DOHH2 (cell line): ENCODE measurements at regions not wholly inside any gene's neighbourhood (a gene's known extent, or its start where the extent isn't known, plus 50 kb on each side); places are given as distances from the start of the nearest gene placed in this dataset.

Experiments
- H3F3A ChIP-seq: fragments of 200-600 bp; sonication (generic), shearing (Covaris generic); 2 replicates; pipeline ENCODE4 v1.6.0; 2016; ENCODE audit warnings: antibody characterized with exemption, mild to moderate bottlenecking; ENCODE audit not compliant: control insufficient read depth, insufficient read depth
- H3K27ac ChIP-seq: fragments of 200-600 bp; sonication (generic); 2 replicates; pipeline ENCODE4 v1.5.1; 2014; ENCODE audit warnings: low read depth, mild to moderate bottlenecking, low read length, moderate library complexity
- H3K27me3 ChIP-seq: fragments of 200-600 bp; sonication (generic); 2 replicates; pipeline ENCODE4 v1.6.1; 2014; ENCODE audit warnings: mild to moderate bottlenecking, low read length, mixed read lengths; ENCODE audit not compliant: control insufficient read depth
- H3K36me3 ChIP-seq: fragments of 200-600 bp; sonication (generic); 2 replicates; pipeline ENCODE4 v1.6.1; 2014; ENCODE audit warnings: mild to moderate bottlenecking, low read length, moderate library complexity, mixed read lengths; ENCODE audit not compliant: control insufficient read depth
- H3K4me1 ChIP-seq: fragments of 200-600 bp; sonication (generic); 2 replicates; pipeline ENCODE4 v1.6.1; 2014; ENCODE audit warnings: mild to moderate bottlenecking, low read length, mixed read lengths; ENCODE audit not compliant: control insufficient read depth
- H3K4me2 ChIP-seq: fragments of 200-600 bp; sonication (generic); 2 replicates; pipeline ENCODE4 v1.6.0; 2014; ENCODE audit warnings: mild to moderate bottlenecking, low read length, moderate library complexity
- H3K4me3 ChIP-seq: fragments of 200-600 bp; sonication (generic); 2 replicates; pipeline ENCODE4 v1.5.1; 2014; ENCODE audit warnings: mild to moderate bottlenecking, low read length, mixed read lengths
- H3K79me2 ChIP-seq: fragments of 200-600 bp; sonication (generic); 2 replicates; pipeline ENCODE4 v1.6.1; 2014; ENCODE audit warnings: mild to moderate bottlenecking, low read length, mixed read lengths; ENCODE audit not compliant: control insufficient read depth
- H3K9me2 ChIP-seq: fragments of 200-600 bp; sonication (generic); replicated peaks from 2 replicates; pipeline ENCODE4 v1.6.1; 2014; ENCODE audit warnings: mild to moderate bottlenecking, low read length, mixed read lengths; ENCODE audit not compliant: control insufficient read depth
- H3K9me3 ChIP-seq: fragments of 200-600 bp; sonication (generic); 2 replicates; pipeline ENCODE4 v1.6.1; 2014; ENCODE audit warnings: antibody characterized with exemption, low read length, mixed read lengths; ENCODE audit not compliant: control insufficient read depth, insufficient read depth
- H4K20me1 ChIP-seq: fragments of 200-600 bp; sonication (generic); 2 replicates; pipeline ENCODE4 v1.6.0; 2014; ENCODE audit warnings: low read depth, mild to moderate bottlenecking, antibody characterized with exemption, low read length, moderate library complexity; ENCODE audit not compliant: control insufficient read depth, insufficient read depth
- EZH2phosphoT487 ChIP-seq: fragments of 200-600 bp; sonication (generic); IDR thresholded peaks from 2 replicates; pipeline ENCODE4 v1.6.1; 2017; ENCODE audit warnings: borderline replicate concordance, mild to moderate bottlenecking, antibody characterized with exemption, low read length, moderate library complexity, mixed read lengths
- TF ChIP-seq, protein P1 (sequence below): fragments of 200-600 bp; sonication (generic); IDR thresholded peaks from one replicate; pipeline ENCODE4 v1.5.1; 2014; ENCODE audit warnings: antibody characterized with exemption, mild to moderate bottlenecking, low read depth, low read length; ENCODE audit not compliant: poor library complexity, severe bottlenecking

DNA sequence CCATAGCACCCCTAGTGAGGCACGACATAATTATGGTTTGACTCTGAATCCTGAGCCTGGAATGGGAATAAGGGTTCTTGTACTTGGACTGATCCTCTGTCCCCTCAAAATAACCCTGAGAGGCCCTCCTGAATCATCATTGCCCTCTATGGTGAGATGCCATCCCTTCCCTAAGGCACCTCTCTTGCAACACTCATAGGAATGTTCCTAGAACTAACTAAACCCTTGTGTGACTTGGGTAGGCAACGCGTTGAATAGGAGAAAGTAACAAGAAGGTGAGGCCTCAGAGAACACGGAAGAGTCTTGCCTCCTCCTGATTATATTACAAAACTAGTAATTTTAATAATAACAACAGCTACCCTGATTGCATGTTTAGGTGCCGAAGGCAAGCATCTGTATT lies 189.1 kb upstream of the ANKFN1 start:
- Histone ChIP-seq H3K27me3 (no peaks in the 10 kb centered on the region), H3K27ac (no peak overlapping the region), H3K79me2 (no peaks in the 10 kb centered on the region), H3K4me1 (no peaks in the 10 kb centered on the region), H3F3A (no peaks in the 10 kb centered on the region), H3K36me3 (no peaks in the 10 kb centered on the region), H3K9me3 (no peaks in the 10 kb centered on the region), H3K4me3 (no peak overlapping the region), H3K4me2 (no peak overlapping the region), H3K9me2 (no peaks in the 10 kb centered on the region), H4K20me1 (no peaks in the 10 kb centered on the region)
- TF ChIP-seq, protein P1, sequence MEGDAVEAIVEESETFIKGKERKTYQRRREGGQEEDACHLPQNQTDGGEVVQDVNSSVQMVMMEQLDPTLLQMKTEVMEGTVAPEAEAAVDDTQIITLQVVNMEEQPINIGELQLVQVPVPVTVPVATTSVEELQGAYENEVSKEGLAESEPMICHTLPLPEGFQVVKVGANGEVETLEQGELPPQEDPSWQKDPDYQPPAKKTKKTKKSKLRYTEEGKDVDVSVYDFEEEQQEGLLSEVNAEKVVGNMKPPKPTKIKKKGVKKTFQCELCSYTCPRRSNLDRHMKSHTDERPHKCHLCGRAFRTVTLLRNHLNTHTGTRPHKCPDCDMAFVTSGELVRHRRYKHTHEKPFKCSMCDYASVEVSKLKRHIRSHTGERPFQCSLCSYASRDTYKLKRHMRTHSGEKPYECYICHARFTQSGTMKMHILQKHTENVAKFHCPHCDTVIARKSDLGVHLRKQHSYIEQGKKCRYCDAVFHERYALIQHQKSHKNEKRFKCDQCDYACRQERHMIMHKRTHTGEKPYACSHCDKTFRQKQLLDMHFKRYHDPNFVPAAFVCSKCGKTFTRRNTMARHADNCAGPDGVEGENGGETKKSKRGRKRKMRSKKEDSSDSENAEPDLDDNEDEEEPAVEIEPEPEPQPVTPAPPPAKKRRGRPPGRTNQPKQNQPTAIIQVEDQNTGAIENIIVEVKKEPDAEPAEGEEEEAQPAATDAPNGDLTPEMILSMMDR, result no peak
- no peak for TF ChIP-seq EZH2phosphoT487

DNA sequence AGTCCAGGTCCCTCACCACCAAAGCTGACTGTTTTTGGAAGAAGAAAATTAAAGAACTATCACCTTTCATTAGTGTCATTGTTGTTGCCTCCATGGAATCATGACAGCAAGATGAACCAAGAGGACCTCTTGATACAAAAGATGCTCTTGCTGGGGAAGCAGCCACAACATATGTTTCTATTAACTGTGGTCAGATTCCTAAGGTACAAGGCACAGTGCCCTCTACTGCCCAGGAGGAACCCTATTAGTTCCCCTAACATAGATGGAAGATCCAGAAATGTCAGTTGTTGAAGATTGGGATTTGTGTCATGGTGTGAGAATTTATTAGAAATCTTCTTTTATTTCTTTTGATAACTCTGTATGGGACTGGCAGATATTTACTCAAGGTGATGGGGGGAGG lies 188.2 kb upstream of the ANKFN1 start:
- Histone ChIP-seq H3K27me3 (no peaks in the 10 kb centered on the region), H3K4me2 (no peak overlapping the region), H3K9me3 (no peaks in the 10 kb centered on the region), H3K36me3 (no peaks in the 10 kb centered on the region), H3K4me1 (no peaks in the 10 kb centered on the region), H3K79me2 (no peaks in the 10 kb centered on the region), H3K4me3 (no peak overlapping the region), H3K9me2 (no peaks in the 10 kb centered on the region), H4K20me1 (no peaks in the 10 kb centered on the region), H3K27ac (no peak overlapping the region), H3F3A (no peaks in the 10 kb centered on the region)
- TF ChIP-seq EZH2phosphoT487, result no peak
- TF ChIP-seq, protein P1, result no peak

DNA sequence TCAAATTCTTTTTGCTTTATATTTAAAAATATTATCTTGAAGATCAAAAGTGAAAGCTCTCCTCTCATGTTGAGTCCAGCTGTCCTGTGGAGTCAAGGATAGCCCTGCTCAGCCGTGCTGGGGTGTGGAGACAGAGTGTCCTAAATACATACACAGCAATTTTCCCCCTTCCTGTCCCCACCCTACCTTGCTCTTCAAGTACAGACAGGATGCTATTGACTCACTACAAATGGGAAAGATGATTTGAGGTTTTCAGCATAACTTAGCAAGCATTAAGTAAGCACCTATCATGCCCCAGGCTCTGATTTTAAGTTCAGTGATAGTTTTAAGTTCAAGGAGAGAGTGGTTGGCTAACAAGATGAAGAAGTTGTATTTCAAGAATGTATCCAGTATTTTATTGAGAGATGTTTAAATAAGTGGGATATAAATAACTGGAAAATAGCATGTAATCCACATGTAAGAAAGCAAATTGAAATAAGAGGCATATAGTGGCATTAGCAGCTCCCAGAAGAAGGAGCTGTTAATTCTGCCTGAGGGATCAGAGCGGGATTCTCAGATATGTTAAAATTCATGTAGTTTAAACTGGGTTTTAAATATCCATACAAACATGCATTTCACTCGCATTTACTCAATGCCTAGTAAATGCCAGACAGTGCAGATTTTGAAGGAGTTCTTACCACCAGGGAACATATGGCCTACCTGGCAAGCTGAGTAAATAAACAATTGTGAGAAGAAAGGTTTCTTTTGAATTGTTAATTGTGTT lies 183.5 kb upstream of the ANKFN1 start:
- TF ChIP-seq, protein P1, result no peak
- TF ChIP-seq EZH2phosphoT487, result no peak
- Histone ChIP-seq H3K9me3 (no peaks in the 10 kb centered on the region), H4K20me1 (no peaks in the 10 kb centered on the region), H3K4me1 (no peaks in the 10 kb centered on the region), H3F3A (no peaks in the 10 kb centered on the region), H3K4me2 (no peak overlapping the region), H3K36me3 (no peaks in the 10 kb centered on the region), H3K27ac (no peak overlapping the region), H3K4me3 (no peak overlapping the region), H3K27me3 (0 out of 2 replicates have a peak, but pooled peaks cover 3% of the 10 kb centered on the region), H3K79me2 (no peaks in the 10 kb centered on the region), H3K9me2 (no peaks in the 10 kb centered on the region)
